Non-pigmented ciliary epithelial cell (primary cell): ENCODE measurements at regions not wholly inside any gene's neighbourhood (a gene's known extent, or its start where the extent isn't known, plus 50 kb on each side); places are given as distances from the start of the nearest gene placed in this dataset.

Source experiments
- DNase-seq: peaks from one replicate; pipeline ENCODE4 v3.0.0-alpha.2; 2010; ENCODE audit warnings: low read depth

DNA sequence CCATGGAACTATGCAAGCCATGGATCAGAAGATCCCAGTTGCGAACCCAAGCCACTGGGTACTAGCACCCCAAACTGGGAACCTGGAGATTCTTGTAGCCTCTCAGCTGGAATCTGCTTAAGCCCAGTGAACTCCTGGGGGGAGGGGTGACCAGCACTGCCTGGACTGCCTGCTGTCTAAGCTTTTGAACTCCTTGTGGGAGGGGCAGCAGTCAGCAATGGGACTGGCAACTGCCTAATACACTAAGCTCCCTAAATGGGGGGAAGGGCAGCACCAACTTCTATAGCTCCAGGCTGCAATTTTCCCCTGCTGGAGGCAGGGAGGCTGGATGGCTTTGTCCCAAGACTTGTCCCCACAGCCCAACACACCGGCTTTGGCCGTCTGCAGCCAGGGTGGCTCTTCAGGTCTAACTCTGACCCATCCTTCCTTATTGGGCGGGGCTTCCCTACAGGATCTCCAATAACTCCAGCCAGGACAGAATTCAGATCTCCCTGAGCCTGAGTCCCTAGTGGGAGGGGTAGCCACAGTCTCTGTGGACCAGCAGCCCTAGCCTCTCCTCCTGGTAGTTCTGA lies 485.1 kb downstream of the SOX5 start:
- DNase-seq = no peak

DNA sequence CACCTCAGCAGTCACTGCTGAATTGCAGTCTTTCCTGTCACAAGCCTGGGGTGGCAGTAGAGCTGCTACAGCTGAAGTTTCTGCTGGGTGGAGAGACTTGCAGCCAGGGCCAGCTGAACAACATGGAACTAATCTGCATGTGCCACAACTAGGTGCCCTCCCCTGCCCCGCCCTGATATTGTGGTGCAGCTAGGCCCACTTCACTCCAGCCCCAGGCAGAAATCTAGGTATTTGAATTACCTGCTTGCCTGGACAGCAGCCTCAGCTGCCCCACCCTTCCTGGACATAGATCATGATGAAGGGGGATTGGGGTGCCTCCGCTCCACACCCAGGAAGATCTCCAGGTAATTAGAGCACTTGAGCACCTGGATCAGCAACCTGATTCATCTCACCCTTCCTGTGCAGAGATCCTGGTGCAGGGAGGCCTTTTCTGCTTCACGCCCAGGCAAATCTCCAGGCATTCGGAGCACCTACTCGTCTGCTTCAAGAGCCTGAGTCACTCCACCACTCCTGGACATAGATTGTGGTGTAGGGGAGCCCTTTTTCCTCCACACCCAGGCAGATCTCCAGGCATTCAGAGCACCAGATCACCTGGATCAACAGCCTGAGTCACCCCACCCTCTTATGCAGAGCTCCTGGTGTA lies 477.0 kb downstream of the SOX5 start:
- no peak for DNase-seq

DNA sequence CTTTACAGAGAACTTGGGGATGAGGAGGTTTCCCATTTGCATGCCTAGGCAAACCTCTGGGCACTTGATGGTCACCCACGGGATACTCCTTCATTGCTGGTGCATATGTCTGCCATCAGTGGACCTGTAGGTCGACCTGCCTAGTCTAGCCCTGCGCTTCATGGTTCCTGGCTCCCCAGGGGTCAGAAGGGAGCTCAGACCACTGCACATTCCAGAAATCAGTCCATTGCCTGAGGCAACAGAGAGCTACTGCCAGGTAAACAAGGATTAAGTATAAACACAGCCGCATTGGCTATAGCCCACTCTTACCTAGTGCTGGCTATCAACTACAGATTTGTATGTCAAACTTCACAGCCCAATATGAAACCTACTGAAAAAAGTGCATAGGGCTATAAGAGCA lies 476.4 kb downstream of the SOX5 start:
- no peak for DNase-seq

DNA sequence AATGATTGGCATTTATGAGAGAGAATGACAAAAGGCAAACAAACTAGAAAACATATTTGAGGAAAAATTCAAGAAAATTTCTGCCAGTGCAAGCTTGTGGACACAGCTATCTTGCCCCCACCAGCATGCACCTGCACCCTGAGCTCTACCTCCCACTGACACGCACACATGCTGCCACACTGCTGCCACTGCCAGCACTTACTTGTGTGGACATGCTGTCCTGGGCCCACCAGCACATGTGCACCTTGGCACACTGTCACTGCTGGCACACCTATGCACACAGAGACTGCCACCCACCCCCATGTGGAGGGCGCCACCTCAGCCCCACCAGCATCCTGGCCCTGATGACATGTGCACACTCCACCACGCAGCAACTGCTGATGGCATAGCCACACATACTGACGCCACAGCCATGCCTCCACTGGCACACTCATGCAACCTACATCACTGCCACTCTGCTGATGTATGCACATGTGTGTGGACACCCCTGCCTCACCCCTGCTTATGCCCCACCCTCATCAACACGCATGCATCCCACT lies 475.0 kb downstream of the SOX5 start:
- no peak for DNase-seq
